ENCODE measurements at regions not wholly inside any gene's neighbourhood (a gene's known extent, or its start where the extent isn't known, plus 50 kb on each side); places are given as distances from the start of the nearest gene placed in this dataset.

GRCh38 chr9:61673247-61673646, 483.4 kb downstream of the SPATA31A7 start:
- Histone ChIP-seq H3K4me3 (ENCODE audit: low read length) (no peak overlapping the region), H3K9me3 (ENCODE audit: control insufficient read depth, low read length) (peaks cover 22% of the 10 kb centered on the region), H3K36me3 (ENCODE audit: control insufficient read depth, insufficient read depth, low read length) (no peaks in the 10 kb centered on the region), H3K9ac (ENCODE audit: extremely low read depth, low read length, poor library complexity, severe bottlenecking) (no peak overlapping the region), H3K27me3 (ENCODE audit: control insufficient read depth, insufficient read depth, low read length, poor library complexity, severe bottlenecking) (no peaks in the 10 kb centered on the region), H3K4me1 (ENCODE audit: control insufficient read depth, insufficient read depth, low read length) (no peaks in the 10 kb centered on the region), H3K27ac (ENCODE audit: low read depth, low read length) (no peak overlapping the region)
- no peaks in the 10 kb centered on the region for H3K27me3 Mint-ChIP-seq (ENCODE audit: insufficient read depth)
- WGBS, 2 experiments (ENCODE audit: insufficient coverage in 1 of 2, insufficient read length in 1 of 2), result 67 to 83% methylated on average over 1 to 13 of the region's 13 CpGs
- H3K4me1 Mint-ChIP-seq, result no peaks in the 10 kb centered on the region
- H3K4me3 Mint-ChIP-seq, result no peak overlapping the region
- H3K36me3 Mint-ChIP-seq (ENCODE audit: low read depth), result peaks cover 2% of the 10 kb centered on the region
- H3K9me3 Mint-ChIP-seq, result peaks cover 90% of the 10 kb centered on the region
- no peak overlapping the region for H3K27ac Mint-ChIP-seq
- no peak for DNase-seq
- no peak for TF ChIP-seq CTCF (conservative IDR thresholded peaks at IDR 0.05)

GRCh38 chr9:61673664-61674381, 484.0 kb downstream of the SPATA31A7 start:
- Histone ChIP-seq H3K27ac (ENCODE audit: low read depth, low read length) (no peak overlapping the region), H3K9ac (ENCODE audit: extremely low read depth, low read length, poor library complexity, severe bottlenecking) (no peak overlapping the region), H3K9me3 (ENCODE audit: control insufficient read depth, low read length) (peaks cover 22% of the 10 kb centered on the region), H3K4me3 (ENCODE audit: low read length) (no peak overlapping the region), H3K4me1 (ENCODE audit: control insufficient read depth, insufficient read depth, low read length) (no peaks in the 10 kb centered on the region), H3K27me3 (ENCODE audit: control insufficient read depth, insufficient read depth, low read length, poor library complexity, severe bottlenecking) (no peaks in the 10 kb centered on the region), H3K36me3 (ENCODE audit: control insufficient read depth, insufficient read depth, low read length) (no peaks in the 10 kb centered on the region)
- peaks cover 88% of the 10 kb centered on the region for H3K9me3 Mint-ChIP-seq
- H3K4me3 Mint-ChIP-seq, result no peak overlapping the region
- 90% methylated on average over 23 to 39 of the region's 39 CpGs for WGBS, 2 experiments (ENCODE audit: insufficient coverage in 1 of 2, insufficient read length in 1 of 2)
- no peak for DNase-seq
- peaks cover 2% of the 10 kb centered on the region for H3K36me3 Mint-ChIP-seq (ENCODE audit: low read depth)
- TF ChIP-seq CTCF (conservative IDR thresholded peaks at IDR 0.05), result no peak
- H3K4me1 Mint-ChIP-seq, result no peaks in the 10 kb centered on the region
- H3K27ac Mint-ChIP-seq, result no peak overlapping the region
- no peaks in the 10 kb centered on the region for H3K27me3 Mint-ChIP-seq (ENCODE audit: insufficient read depth)

- no peaks in the 10 kb centered on the region for H3K4me1 Mint-ChIP-seq
- no peak overlapping the region for H3K27ac Mint-ChIP-seq
- Histone ChIP-seq H3K36me3 (ENCODE audit: control insufficient read depth, insufficient read depth, low read length) (no peaks in the 10 kb centered on the region), H3K4me3 (ENCODE audit: low read length) (no peak overlapping the region), H3K9ac (ENCODE audit: extremely low read depth, low read length, poor library complexity, severe bottlenecking) (no peak overlapping the region), H3K9me3 (ENCODE audit: control insufficient read depth, low read length) (peaks cover 22% of the 10 kb centered on the region), H3K4me1 (ENCODE audit: control insufficient read depth, insufficient read depth, low read length) (no peaks in the 10 kb centered on the region), H3K27me3 (ENCODE audit: control insufficient read depth, insufficient read depth, low read length, poor library complexity, severe bottlenecking) (no peaks in the 10 kb centered on the region), H3K27ac (ENCODE audit: low read depth, low read length) (no peak overlapping the region)
- TF ChIP-seq CTCF (conservative IDR thresholded peaks at IDR 0.05), result no peak
- no peaks in the 10 kb centered on the region for H3K27me3 Mint-ChIP-seq (ENCODE audit: insufficient read depth)
- WGBS, 2 experiments (ENCODE audit: insufficient coverage in 1 of 2, insufficient read length in 1 of 2), result 85 to 87% methylated on average over 13 to 18 of the region's 18 CpGs
- no peak for DNase-seq
- H3K4me3 Mint-ChIP-seq, result no peak overlapping the region
- peaks cover 1% of the 10 kb centered on the region for H3K36me3 Mint-ChIP-seq (ENCODE audit: low read depth)
- peaks cover 87% of the 10 kb centered on the region for H3K9me3 Mint-ChIP-seq
Measured at GRCh38 chr9:61674465-61674864, 484.6 kb downstream of the SPATA31A7 start.
